Erythroblast (primary cell): ENCODE measurements at regions not wholly inside any gene's neighbourhood (a gene's known extent, or its start where the extent isn't known, plus 50 kb on each side); places are given as distances from the start of the nearest gene placed in this dataset.

ENCODE experiments used
- GATA1 ChIP-seq: IDR thresholded peaks from 2 replicates; pipeline ENCODE4 v1.6.1; 2011; ENCODE audit warnings: low read depth, mild to moderate bottlenecking, control low read depth, low read length, moderate library complexity
- POLR2A ChIP-seq: IDR thresholded peaks from 2 replicates; pipeline ENCODE4 v1.6.1; 2011; ENCODE audit warnings: mild to moderate bottlenecking, low read length

DNA sequence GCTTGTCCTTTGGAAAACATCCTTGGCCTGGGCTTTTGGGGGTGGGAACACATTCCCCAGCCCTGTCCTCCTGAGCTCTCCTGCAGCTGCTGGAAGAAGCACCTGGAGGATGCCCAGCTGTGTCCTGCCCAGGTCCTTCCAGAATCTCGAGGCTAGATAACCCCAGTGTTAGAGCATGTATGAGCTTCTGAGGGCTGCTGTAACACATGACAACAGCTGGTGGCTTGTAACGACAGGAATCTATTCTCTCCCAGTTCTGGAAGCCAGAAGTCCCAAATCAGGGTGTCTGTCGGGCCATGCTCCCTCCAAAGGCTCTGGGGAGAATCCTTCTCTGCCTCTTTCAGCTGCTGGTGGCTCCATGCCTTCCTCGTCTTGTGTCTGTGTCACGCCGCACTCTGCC, 403.6 kb upstream of the C2CD4B start:
- TF ChIP-seq POLR2A (no peak), GATA1 (no peak)
